ENCODE measurements at regions not wholly inside any gene's neighbourhood (a gene's known extent, or its start where the extent isn't known, plus 50 kb on each side); places are given as distances from the start of the nearest gene placed in this dataset.

DNA sequence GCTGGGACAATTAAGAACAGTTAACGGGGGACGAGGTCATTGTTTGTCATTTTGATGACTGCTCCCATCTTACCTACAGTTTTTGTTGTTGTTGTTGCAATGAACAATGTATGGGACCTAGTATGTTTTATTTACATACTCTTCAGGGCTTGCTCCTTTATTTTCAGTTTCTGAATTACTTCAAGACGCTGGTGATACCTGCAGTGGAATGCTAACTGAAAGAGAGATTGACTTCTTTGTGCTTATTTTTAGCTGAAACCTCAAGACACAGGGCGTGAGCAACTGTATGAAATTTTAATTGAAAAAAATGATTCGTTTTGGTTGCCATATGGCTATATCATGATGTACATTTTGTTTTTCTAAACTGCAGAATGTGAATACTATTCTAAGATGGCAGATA, 297.9 kb downstream of the EDEM1 start:
- Mint-ChIP-seq H3K4me3 (no peak overlapping the region), H3K27ac (no peak overlapping the region), H3K9me3 (no peaks in the 10 kb centered on the region), H3K27me3 (ENCODE audit: insufficient read depth) (no peaks in the 10 kb centered on the region), H3K4me1 (no peaks in the 10 kb centered on the region), H3K36me3 (ENCODE audit: low read depth) (no peaks in the 10 kb centered on the region)
- 79 to 87% methylated on average over 4 to 5 of the region's 5 CpGs for WGBS, 2 experiments (ENCODE audit: insufficient coverage in 1 of 2, insufficient read length in 1 of 2)
- Histone ChIP-seq H3K4me1 (ENCODE audit: control insufficient read depth, insufficient read depth, low read length) (no peaks in the 10 kb centered on the region), H3K27ac (ENCODE audit: low read depth, low read length) (no peak overlapping the region), H3K27me3 (ENCODE audit: control insufficient read depth, insufficient read depth, low read length, poor library complexity, severe bottlenecking) (peaks cover 8% of the 10 kb centered on the region), H3K9ac (ENCODE audit: extremely low read depth, low read length, poor library complexity, severe bottlenecking) (no peak overlapping the region), H3K9me3 (ENCODE audit: control insufficient read depth, low read length) (no peaks in the 10 kb centered on the region), H3K36me3 (ENCODE audit: control insufficient read depth, insufficient read depth, low read length) (no peaks in the 10 kb centered on the region), H3K4me3 (ENCODE audit: low read length) (no peak overlapping the region)
- no peak for DNase-seq
- TF ChIP-seq, protein P1, sequence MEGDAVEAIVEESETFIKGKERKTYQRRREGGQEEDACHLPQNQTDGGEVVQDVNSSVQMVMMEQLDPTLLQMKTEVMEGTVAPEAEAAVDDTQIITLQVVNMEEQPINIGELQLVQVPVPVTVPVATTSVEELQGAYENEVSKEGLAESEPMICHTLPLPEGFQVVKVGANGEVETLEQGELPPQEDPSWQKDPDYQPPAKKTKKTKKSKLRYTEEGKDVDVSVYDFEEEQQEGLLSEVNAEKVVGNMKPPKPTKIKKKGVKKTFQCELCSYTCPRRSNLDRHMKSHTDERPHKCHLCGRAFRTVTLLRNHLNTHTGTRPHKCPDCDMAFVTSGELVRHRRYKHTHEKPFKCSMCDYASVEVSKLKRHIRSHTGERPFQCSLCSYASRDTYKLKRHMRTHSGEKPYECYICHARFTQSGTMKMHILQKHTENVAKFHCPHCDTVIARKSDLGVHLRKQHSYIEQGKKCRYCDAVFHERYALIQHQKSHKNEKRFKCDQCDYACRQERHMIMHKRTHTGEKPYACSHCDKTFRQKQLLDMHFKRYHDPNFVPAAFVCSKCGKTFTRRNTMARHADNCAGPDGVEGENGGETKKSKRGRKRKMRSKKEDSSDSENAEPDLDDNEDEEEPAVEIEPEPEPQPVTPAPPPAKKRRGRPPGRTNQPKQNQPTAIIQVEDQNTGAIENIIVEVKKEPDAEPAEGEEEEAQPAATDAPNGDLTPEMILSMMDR (conservative IDR thresholded peaks at IDR 0.05), result no peak

DNA sequence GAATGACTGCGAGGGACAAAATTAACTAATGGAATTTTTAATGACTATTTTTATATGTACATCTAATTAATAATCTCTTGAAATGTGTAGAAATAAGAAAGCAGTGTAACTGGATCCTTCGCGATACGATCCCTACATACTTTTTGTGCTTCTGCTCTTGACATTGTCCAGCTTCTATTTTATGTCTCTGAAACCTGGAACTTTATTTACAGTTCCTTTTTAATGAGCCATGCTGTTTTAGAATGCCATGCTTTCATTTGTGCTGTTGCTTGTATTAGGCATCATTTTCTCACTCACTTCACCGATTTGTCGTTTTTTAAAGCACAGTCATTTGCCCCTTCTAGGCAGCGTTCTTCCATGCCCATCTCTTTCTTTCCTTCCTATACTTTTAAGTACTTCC, 301.3 kb downstream of the EDEM1 start:
- Mint-ChIP-seq H3K27ac (no peak overlapping the region), H3K4me1 (no peaks in the 10 kb centered on the region), H3K36me3 (ENCODE audit: low read depth) (no peaks in the 10 kb centered on the region), H3K9me3 (no peaks in the 10 kb centered on the region), H3K27me3 (ENCODE audit: insufficient read depth) (peaks cover 5% of the 10 kb centered on the region), H3K4me3 (no peak overlapping the region)
- peaks cover 12% of the 10 kb centered on the region for H3K27me3 ChIP-seq (ENCODE audit: control insufficient read depth, insufficient read depth, low read length, poor library complexity, severe bottlenecking)
- TF ChIP-seq, protein P1 (conservative IDR thresholded peaks at IDR 0.05), result no peak
- no peaks in the 10 kb centered on the region for H3K9me3 ChIP-seq (ENCODE audit: control insufficient read depth, low read length)
- no peak overlapping the region for H3K27ac ChIP-seq (ENCODE audit: low read depth, low read length)
- no peak for DNase-seq
- no peak overlapping the region for H3K9ac ChIP-seq (ENCODE audit: extremely low read depth, low read length, poor library complexity, severe bottlenecking)
- H3K36me3 ChIP-seq (ENCODE audit: control insufficient read depth, insufficient read depth, low read length), result no peaks in the 10 kb centered on the region
- H3K4me3 ChIP-seq (ENCODE audit: low read length), result no peak overlapping the region
- H3K4me1 ChIP-seq (ENCODE audit: control insufficient read depth, insufficient read depth, low read length), result no peaks in the 10 kb centered on the region
- WGBS, 2 experiments (ENCODE audit: insufficient coverage in 1 of 2, insufficient read length in 1 of 2), result 92 to 94% methylated on average over 6 to 7 of the region's 7 CpGs

DNA sequence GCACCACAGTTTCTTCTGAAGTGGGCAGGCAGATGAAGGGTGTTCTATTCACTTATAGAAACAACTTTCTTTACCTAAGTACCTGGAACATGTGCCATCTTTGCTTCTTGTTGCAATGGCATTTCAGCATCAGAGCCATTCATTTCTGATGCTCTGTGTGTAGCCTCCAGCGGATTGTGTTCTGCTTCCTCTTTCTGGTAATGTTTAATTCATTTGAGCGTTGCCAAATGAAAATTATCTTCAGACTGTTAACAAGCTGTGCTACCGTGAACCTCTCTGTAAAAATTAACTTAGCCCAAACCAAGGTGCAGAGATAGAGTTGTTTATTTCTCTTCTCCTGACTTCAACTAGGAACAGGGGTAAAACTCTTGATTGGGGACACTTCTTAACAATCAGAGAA, 302.0 kb downstream of the EDEM1 start:
- Mint-ChIP-seq H3K27ac (no peak overlapping the region), H3K9me3 (no peaks in the 10 kb centered on the region), H3K4me3 (no peak overlapping the region), H3K27me3 (ENCODE audit: insufficient read depth) (peaks cover 5% of the 10 kb centered on the region), H3K36me3 (ENCODE audit: low read depth) (no peaks in the 10 kb centered on the region), H3K4me1 (no peaks in the 10 kb centered on the region)
- H3K4me1 ChIP-seq (ENCODE audit: control insufficient read depth, insufficient read depth, low read length), result no peaks in the 10 kb centered on the region
- H3K4me3 ChIP-seq (ENCODE audit: low read length), result no peak overlapping the region
- H3K36me3 ChIP-seq (ENCODE audit: control insufficient read depth, insufficient read depth, low read length), result no peaks in the 10 kb centered on the region
- DNase-seq, result no peak
- WGBS, 2 experiments (ENCODE audit: insufficient coverage in 1 of 2, insufficient read length in 1 of 2), result 83 to 86% methylated on average over 2 to 3 of the region's 3 CpGs
- H3K9me3 ChIP-seq (ENCODE audit: control insufficient read depth, low read length), result no peaks in the 10 kb centered on the region
- TF ChIP-seq, protein P1 (conservative IDR thresholded peaks at IDR 0.05), result no peak
- peaks cover 12% of the 10 kb centered on the region for H3K27me3 ChIP-seq (ENCODE audit: control insufficient read depth, insufficient read depth, low read length, poor library complexity, severe bottlenecking)
- no peak overlapping the region for H3K27ac ChIP-seq (ENCODE audit: low read depth, low read length)
- no peak overlapping the region for H3K9ac ChIP-seq (ENCODE audit: extremely low read depth, low read length, poor library complexity, severe bottlenecking)

Data from endodermal cell (in vitro differentiated cells).